ENCODE measurements at regions not wholly inside any gene's neighbourhood (a gene's known extent, or its start where the extent isn't known, plus 50 kb on each side); places are given as distances from the start of the nearest gene placed in this dataset.

DNA sequence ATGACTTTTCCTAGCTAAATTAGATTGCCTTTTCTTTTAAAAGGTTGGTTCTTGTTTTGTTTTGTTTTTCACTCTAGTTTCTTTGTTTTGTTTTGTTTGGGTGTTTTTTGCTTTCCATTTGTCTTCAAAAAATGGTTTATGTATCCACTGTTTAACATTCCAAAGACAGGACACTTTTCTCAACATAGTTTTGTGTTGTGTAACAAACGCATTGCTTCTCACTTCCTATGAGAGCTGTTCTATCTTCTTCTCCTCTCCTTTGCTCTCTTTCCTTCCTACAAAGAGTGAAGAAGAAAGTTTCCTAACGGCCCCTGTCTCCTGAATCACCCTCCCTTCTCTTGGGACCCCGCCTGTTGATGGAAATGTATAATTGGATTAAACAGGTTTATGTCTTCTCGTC is 539.7 kb downstream of the ACTL7B start:
- H3K27ac Mint-ChIP-seq = no peak overlapping the region
- no peaks in the 10 kb centered on the region for H3K4me1 Mint-ChIP-seq
- no peaks in the 10 kb centered on the region for H3K36me3 Mint-ChIP-seq
- H3K9me3 Mint-ChIP-seq = peaks cover 0 to 2% of the 10 kb centered on the region in 2 donors
- DNase-seq (no peak), ATAC-seq (replicated peaks) (no peak)
- no peaks in the 10 kb centered on the region for H3K27me3 Mint-ChIP-seq
- H3K4me3 Mint-ChIP-seq = no peak overlapping the region

DNA sequence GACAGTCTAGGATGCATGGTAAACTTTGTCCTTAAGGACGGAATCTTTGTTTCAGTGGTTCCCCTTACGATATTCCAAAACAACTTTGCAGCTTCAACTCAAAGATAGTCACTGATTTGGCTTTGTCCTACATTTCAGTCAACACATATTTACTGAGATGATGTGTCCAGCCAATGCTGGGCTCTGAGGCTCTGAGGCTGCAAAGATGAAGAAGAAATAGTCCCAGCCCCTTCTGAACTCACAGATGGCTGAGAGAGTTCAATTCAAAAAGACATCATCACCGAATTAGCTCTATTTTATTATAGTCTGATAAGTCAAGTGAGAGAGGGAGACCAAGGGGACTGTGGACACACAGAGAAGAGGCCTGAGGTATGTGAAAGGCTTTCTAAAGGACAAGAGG is 544.0 kb downstream of the ACTL7B start:
- ATAC-seq (replicated peaks) = no peak
- no peaks in the 10 kb centered on the region for H3K36me3 Mint-ChIP-seq
- peaks cover 0 to under 1% of the 10 kb centered on the region in 2 donors for H3K9me3 Mint-ChIP-seq
- H3K4me3 Mint-ChIP-seq = no peak overlapping the region
- no peaks in the 10 kb centered on the region for H3K4me1 Mint-ChIP-seq
- DNase-seq = no peak
- peaks cover 0 to 6% of the 10 kb centered on the region in 2 donors for H3K27me3 Mint-ChIP-seq
- no peak overlapping the region for H3K27ac Mint-ChIP-seq

DNA sequence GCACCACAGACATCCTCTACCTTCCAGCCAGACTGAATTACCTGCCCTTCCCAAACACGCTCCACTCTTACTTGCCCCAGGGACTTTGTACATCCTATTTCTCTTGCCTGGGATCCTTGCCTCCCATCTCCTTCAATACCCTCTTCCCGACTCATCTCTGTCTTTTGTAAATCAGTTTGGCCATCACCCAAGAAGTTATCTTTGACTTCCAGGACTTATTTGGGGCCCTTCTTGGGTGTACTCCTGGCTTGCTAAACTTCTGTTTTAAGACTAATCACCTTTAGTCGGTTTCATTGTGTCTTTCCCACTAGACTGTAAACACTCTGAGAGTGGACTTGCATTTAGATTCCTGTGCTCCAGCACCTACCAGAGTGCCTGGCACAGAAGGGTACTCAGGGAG is 545.6 kb downstream of the ACTL7B start:
- peaks cover 0 to 2% of the 10 kb centered on the region in 2 donors for H3K9me3 Mint-ChIP-seq
- no peak for ATAC-seq (replicated peaks)
- H3K27me3 Mint-ChIP-seq = peaks cover 0 to 6% of the 10 kb centered on the region in 2 donors
- H3K4me3 Mint-ChIP-seq = no peak overlapping the region
- no peak for DNase-seq
- H3K4me1 Mint-ChIP-seq = no peaks in the 10 kb centered on the region
- H3K36me3 Mint-ChIP-seq = no peaks in the 10 kb centered on the region
- no peak overlapping the region for H3K27ac Mint-ChIP-seq

DNA sequence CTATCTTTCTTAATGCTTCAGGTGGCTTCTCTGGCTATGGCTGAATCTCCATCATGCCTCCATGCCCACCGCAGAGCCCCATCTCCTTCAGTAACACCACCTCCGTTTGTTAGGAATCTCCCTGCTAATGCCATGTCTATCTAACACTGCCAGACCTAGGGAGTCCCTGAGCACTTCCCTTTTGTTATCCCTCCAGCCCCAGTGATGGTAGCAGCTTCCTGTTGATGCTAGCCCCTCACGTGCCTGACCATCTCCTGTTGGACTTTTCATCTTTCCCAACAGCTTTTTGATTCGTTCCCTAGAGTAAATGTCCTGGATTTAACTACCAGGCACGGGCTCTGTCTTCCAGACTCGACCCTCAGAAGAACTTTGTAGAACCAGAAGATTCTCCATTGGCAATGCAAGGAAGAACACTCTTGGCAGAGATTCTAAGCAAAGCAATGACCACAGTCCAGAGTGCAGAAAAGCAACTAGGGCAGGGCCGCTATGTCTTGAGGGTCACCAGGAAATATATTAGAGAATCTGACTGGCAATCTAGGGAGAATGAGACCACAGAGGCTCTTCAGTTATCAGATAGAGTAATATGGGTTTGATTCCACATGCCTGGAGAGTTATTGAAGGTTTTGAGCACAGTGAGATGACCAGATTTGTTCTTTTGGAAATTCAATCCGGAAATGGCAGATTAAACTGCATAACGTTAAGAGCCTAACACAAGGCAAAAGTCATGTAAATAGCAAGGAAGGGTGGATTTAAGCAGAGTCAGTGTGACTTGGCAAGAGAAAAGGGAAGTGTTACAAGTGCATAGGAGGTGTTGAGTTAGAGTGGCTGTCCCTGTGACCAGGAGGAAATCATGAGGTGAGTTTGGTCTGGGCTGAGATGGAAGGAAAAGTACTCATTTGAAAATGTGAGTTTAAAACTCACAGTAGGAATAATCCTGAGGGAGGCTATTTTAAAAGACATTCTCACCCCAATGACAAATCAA is 555.2 kb downstream of the ACTL7B start:
- Mint-ChIP-seq H3K36me3 (peaks cover 2 to 7% of the 10 kb centered on the region in 2 donors), H3K4me1 (peaks cover 3 to 5% of the 10 kb centered on the region in 2 donors), H3K4me3 (no peak overlapping the region), H3K27ac (no peak overlapping the region), H3K9me3 (peaks cover 3% of the 10 kb centered on the region in 2 donors), H3K27me3 (peaks cover 13 to 14% of the 10 kb centered on the region in 2 donors)
- ATAC-seq (replicated peaks) (peak; percentile 64 to 71), DNase-seq (no peak)

DNA sequence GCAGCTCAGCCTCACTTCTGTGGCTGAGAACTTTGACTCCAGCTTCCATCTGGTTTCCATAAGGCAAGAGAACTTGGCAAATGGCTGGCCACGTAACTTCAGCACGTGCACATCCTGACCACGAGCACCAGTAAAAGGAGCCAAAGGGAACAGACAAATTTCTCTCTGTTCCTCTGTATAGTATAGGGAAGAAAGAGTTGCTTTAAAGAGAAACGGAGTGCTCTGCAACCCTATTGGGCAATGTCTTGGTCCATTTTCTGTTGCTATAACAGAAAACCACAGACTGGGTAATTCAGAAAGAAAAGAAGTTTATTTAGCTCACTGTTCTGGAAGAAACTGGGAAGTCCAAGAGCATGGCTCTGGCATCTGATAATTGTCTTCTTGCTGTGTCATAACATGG is 558.7 kb downstream of the ACTL7B start:
- no peak overlapping the region for H3K4me3 Mint-ChIP-seq

DNA sequence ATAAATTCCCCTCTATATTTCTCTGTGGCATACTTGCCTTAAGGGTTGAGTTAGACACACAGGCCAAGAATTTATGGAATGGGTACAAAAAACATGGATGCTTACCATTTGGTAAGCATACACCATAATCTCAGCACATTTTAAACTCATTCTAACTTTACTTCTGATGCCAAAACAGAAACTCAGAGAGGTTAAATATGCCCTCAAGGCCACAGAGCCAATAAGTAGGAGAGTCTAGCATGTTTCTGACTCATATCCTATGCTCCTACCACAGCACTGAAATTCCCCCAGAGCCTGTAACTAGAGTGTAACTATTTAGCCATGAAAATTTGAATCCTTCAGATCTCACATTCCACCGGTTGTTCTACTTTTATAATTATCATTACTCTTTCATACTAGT is 559.7 kb downstream of the ACTL7B start:
- H3K4me1 Mint-ChIP-seq = peaks cover 3 to 5% of the 10 kb centered on the region in 2 donors
- no peak for DNase-seq
- H3K27ac Mint-ChIP-seq = no peak overlapping the region
- no peak for ATAC-seq (replicated peaks)
- H3K4me3 Mint-ChIP-seq = no peak overlapping the region
- peaks cover 3% of the 10 kb centered on the region in 2 donors for H3K9me3 Mint-ChIP-seq
- H3K36me3 Mint-ChIP-seq = peaks cover 2 to 3% of the 10 kb centered on the region in 2 donors
- H3K27me3 Mint-ChIP-seq = peaks cover 9 to 14% of the 10 kb centered on the region in 2 donors

More for the DNA sequence above, 558.7 kb downstream of the ACTL7B start:
- DNase-seq (no peak), ATAC-seq (replicated peaks) (no peak)
- peaks cover 9 to 14% of the 10 kb centered on the region in 2 donors for H3K27me3 Mint-ChIP-seq
- H3K4me1 Mint-ChIP-seq = peaks cover 3 to 5% of the 10 kb centered on the region in 2 donors
- peaks cover 3% of the 10 kb centered on the region in 2 donors for H3K9me3 Mint-ChIP-seq
- no peak overlapping the region for H3K27ac Mint-ChIP-seq
- H3K36me3 Mint-ChIP-seq = peaks cover 2 to 3% of the 10 kb centered on the region in 2 donors

DNA sequence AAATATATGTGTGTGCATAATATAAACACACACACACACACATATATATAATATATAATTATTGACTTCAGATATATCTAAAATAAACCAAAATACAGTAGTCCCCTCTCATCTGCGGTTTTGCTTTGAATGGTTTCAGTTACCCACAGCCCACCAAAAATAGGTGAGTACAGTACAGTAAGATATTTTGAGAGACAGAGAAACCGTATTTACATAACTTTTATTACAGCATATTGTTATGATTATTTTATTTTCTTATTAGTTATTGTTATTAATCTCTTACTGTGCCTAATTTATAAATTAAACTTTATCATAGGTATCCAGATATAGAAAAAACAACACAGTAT is 564.2 kb downstream of the ACTL7B start:
- Mint-ChIP-seq H3K27me3 (no peaks in the 10 kb centered on the region), H3K9me3 (no peaks in the 10 kb centered on the region), H3K4me1 (no peaks in the 10 kb centered on the region), H3K36me3 (no peaks in the 10 kb centered on the region), H3K27ac (no peak overlapping the region), H3K4me3 (no peak overlapping the region)
- DNase-seq (no peak), ATAC-seq (replicated peaks) (no peak)

DNA sequence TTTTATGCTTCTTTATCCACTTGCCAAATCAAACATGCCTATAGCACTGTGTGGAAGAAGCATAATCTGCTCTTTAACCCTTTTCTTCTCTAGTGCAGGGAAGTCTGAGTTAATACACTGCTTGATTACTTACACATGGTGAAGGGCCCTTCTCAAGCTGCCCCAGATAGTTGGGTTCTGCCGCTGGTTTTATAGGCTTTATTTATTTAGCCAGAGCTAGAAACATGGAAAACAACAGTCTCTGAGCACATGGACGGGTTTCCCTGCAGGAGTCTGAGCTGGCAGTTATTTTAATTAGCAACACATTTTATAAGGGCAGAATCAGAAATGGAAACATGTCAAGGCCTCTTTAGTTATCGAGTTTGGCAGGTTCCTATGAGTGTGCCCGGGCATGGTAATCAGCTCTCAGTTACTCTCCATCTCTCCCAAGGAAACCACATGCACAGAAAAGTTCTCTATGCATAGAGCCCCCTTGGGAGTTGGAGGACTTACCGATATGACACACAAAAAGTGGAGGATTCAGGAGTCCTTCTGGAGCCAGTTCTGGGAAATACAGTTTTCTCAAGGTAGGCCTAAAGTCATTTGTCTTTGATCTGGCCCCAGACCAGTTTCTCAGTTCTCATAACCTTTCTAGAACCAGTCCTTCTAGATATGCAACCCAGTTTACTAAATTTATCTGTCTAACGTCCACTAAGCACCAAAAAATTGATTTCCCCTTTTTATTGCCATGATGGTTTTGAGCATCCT is 564.8 kb downstream of the ACTL7B start:
- Mint-ChIP-seq H3K4me1 (no peaks in the 10 kb centered on the region), H3K9me3 (no peaks in the 10 kb centered on the region), H3K27ac (no peak overlapping the region), H3K27me3 (no peaks in the 10 kb centered on the region), H3K36me3 (no peaks in the 10 kb centered on the region), H3K4me3 (no peak overlapping the region)
- DNase-seq (no peak), ATAC-seq (replicated peaks) (no peak)

DNA sequence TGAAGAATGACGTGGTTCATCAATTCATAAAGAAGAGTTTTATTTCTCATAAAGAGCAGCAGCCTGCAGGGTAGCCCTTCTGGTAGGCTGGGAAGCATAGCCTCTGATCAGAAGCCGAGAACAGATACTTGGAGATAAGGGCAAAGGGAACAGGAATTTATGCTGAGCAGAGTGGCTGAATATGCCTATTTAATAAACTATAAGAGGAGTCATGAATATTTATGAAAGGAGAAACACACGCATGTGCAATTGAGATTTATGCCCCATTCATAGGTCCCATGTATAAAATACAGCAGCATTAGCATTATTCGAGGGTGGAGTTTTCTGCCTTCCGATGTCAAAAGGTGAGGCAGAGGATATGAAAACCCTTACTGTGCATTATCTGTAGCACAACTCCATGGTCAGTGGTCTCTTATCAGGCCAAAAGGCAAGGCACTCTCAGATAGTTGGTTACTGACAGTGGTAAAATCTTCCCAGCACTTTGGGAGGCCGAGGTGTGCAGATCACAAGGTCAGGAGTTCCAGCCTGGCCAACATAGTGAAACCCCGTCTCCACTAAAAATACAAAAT is 569.1 kb downstream of the ACTL7B start:
- no peaks in the 10 kb centered on the region for H3K27me3 Mint-ChIP-seq
- no peak overlapping the region for H3K4me3 Mint-ChIP-seq
- no peaks in the 10 kb centered on the region for H3K36me3 Mint-ChIP-seq
- no peaks in the 10 kb centered on the region for H3K4me1 Mint-ChIP-seq
- no peak overlapping the region for H3K27ac Mint-ChIP-seq
- no peaks in the 10 kb centered on the region for H3K9me3 Mint-ChIP-seq
- no peak for DNase-seq
- ATAC-seq (replicated peaks) = no peak

DNA sequence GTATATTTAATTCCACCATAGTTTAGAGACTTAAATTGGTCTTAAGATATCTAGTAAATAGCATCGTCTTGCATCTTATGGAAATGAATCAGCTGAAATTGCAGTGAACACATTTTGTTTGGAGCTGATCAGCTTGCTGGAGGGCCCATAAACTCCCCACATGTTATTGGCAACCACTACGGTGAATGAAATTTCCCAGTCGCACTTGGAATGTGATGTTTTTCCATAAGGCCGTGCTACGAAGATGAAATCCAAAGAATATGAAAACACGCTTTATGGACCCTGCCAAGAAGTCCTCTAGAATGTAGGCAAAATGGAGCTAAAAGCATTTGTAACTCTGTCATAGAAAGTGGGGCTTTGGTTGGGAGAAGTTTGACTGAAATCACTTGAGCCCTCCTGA is 572.1 kb downstream of the ACTL7B start:
- Mint-ChIP-seq H3K9me3 (no peaks in the 10 kb centered on the region), H3K27me3 (peaks cover 6 to 16% of the 10 kb centered on the region in 2 donors)
- no peak for DNase-seq

DNA sequence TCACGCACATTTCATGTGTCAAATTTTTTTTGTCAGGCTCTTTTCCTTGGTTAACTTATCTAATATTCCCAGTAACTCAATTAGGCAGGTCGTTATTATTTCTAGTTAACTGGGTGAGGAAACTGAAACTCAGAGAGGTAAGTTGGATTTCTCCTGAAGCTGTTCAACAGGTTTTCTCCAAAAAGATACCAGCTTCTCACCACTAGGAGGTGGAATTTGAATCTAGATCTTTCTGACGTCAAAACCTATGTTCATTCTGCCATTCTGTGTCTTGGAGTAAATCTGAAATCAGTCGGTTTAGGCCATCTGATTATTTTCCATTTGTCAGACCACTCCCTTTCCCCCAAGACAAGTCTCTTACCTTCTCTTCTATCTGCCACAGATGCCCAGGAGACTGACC is 572.9 kb downstream of the ACTL7B start:
- Mint-ChIP-seq H3K27me3 (peaks cover 6 to 16% of the 10 kb centered on the region in 2 donors), H3K36me3 (no peaks in the 10 kb centered on the region), H3K27ac (no peak overlapping the region), H3K4me1 (no peaks in the 10 kb centered on the region), H3K4me3 (no peak overlapping the region), H3K9me3 (no peaks in the 10 kb centered on the region)
- ATAC-seq (replicated peaks) (no peak), DNase-seq (no peak)

More for the DNA sequence above, 572.1 kb downstream of the ACTL7B start:
- H3K4me3 Mint-ChIP-seq = no peak overlapping the region
- no peak for ATAC-seq (replicated peaks)
- H3K4me1 Mint-ChIP-seq = no peaks in the 10 kb centered on the region
- no peaks in the 10 kb centered on the region for H3K36me3 Mint-ChIP-seq
- H3K27ac Mint-ChIP-seq = no peak overlapping the region

DNA sequence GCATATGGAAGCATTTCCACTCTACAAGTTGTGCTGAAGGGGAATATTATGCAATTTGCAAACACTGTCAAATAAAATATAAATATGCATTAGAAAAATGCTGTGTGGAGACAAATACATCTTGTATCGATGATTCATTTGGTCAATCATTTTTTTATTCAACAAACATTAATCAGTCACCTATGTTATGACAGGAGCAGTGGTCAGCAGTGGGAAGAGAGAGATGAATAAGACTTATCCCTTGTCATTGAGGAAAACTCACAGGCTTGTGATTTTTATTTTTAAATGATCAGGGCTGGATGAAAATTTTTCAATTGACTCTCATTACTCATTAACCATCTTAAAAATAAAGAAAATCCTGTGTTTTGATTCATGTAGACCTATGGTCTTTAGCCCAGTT is 574.1 kb downstream of the ACTL7B start:
- H3K36me3 Mint-ChIP-seq = no peaks in the 10 kb centered on the region
- DNase-seq = no peak
- H3K4me1 Mint-ChIP-seq = no peaks in the 10 kb centered on the region
- no peak overlapping the region for H3K27ac Mint-ChIP-seq
- ATAC-seq (replicated peaks) = no peak
- no peaks in the 10 kb centered on the region for H3K9me3 Mint-ChIP-seq
- peaks cover 6 to 16% of the 10 kb centered on the region in 2 donors for H3K27me3 Mint-ChIP-seq
- H3K4me3 Mint-ChIP-seq = no peak overlapping the region

DNA sequence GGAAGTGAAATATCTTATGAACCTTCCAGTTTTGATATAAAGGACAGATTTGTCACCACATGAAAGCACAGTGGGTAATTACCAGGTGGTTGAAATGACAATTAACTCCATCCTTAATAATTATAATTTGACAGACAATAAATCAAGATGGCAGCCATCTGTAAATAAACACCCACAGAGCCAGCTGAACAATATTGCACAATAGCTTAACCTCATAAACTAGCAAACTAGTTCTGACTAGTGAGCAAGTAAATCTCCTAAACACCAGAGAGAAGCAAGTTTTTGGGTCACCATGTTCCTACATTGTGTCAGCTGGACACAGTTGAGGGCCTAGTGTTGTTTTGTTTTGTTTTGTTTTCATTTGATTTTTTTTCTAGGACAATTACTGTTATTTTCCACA is 577.4 kb downstream of the ACTL7B start:
- Mint-ChIP-seq H3K36me3 (no peaks in the 10 kb centered on the region), H3K9me3 (no peaks in the 10 kb centered on the region)

DNA sequence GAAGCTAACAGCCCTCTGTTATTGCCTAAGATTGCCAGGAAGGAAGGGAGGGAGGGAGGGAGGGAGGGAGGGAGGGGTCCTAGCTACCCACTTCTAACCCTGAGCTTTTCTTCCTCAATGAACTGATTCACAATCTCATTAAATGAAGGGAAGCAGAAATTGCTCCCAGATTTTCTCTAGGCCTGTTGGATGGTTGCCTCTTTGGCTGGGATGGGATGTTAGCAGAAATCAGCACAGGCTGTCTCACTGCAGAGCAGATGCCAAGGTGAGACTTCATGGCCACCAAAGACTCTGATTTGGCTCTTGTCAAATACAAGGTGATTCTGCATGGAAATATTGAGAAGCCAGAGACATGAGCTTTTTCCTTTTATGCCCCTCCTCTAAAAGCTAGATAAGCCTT is 578.6 kb downstream of the ACTL7B start:
- Mint-ChIP-seq H3K4me3 (no peak overlapping the region), H3K4me1 (peaks cover 3 to 7% of the 10 kb centered on the region in 2 donors), H3K27ac (no peak overlapping the region), H3K36me3 (no peaks in the 10 kb centered on the region), H3K27me3 (peaks cover 11 to 16% of the 10 kb centered on the region in 2 donors), H3K9me3 (no peaks in the 10 kb centered on the region)
- ATAC-seq (replicated peaks) (no peak), DNase-seq (no peak)

More for the DNA sequence above, 577.4 kb downstream of the ACTL7B start:
- H3K4me1 Mint-ChIP-seq = no peaks in the 10 kb centered on the region
- no peak for DNase-seq
- peaks cover 11 to 16% of the 10 kb centered on the region in 2 donors for H3K27me3 Mint-ChIP-seq
- H3K27ac Mint-ChIP-seq = no peak overlapping the region
- ATAC-seq (replicated peaks) = no peak
- no peak overlapping the region for H3K4me3 Mint-ChIP-seq

Data from stimulated activated naive B cell treated with anti-CD40 and anti-IgM and Interleukin-4, amounts not matched to agents 10 μg/mL and 1 μg/mL and 100 μg/mL, for 72 hours (primary cell).